ENCODE measurements at regions not wholly inside any gene's neighbourhood (a gene's known extent, or its start where the extent isn't known, plus 50 kb on each side); places are given as distances from the start of the nearest gene placed in this dataset.

- Histone ChIP-seq H3K9ac (ENCODE audit: low read length) (no peak overlapping the region), H3K9me3 (ENCODE audit: control extremely low read depth in 1 of 3, control insufficient read depth in 2 of 3, insufficient read depth in 1 of 3, low read length in 2 of 3) (no peaks in the 10 kb centered on the region), H2AFZ (ENCODE audit: insufficient read depth, low read depth, low read length, poor library complexity, severe bottlenecking) (no peak overlapping the region), H3K4me1 (ENCODE audit: control insufficient read depth in 2 of 2, insufficient read depth in 2 of 2, low read length in 2 of 2) (no peaks in the 10 kb centered on the region), H4K20me1 (ENCODE audit: control insufficient read depth, insufficient read depth, low read length, poor library complexity, severe bottlenecking) (no peaks in the 10 kb centered on the region), H3K27me3 (replicated peaks in 1 of 4; ENCODE audit: control extremely low read depth in 1 of 4, control insufficient read depth in 3 of 4, insufficient read depth in 4 of 4, low read length in 3 of 4) (no peaks in the 10 kb centered on the region), H3K27ac (ENCODE audit: low read length in 2 of 2) (no peak overlapping the region), H3K36me3 (replicated peaks in 1 of 2; ENCODE audit: control extremely low read depth in 1 of 2, control insufficient read depth in 1 of 2, extremely low read depth in 1 of 2, insufficient read depth in 2 of 2, low read length in 1 of 2) (no peaks in the 10 kb centered on the region), H3K4me3 (ENCODE audit: control extremely low read depth in 1 of 5, extremely low read depth in 1 of 5, insufficient read depth in 1 of 5, low read depth in 2 of 5, low read length in 4 of 5) (no peak overlapping the region), H3K79me2 (ENCODE audit: control insufficient read depth, insufficient read depth, low read length) (no peaks in the 10 kb centered on the region), H3K4me2 (replicated peaks; ENCODE audit: low read depth, low read length, poor library complexity, severe bottlenecking) (no peak overlapping the region)
- Mint-ChIP-seq H3K27ac (no peak overlapping the region), H3K4me3 (no peak overlapping the region), H3K9me3 (ENCODE audit: insufficient read depth) (no peaks in the 10 kb centered on the region), H3K4me1 (no peaks in the 10 kb centered on the region), H3K27me3 (no peaks in the 10 kb centered on the region)
- 65% methylated on average over 2 of the region's 4 CpGs for WGBS (ENCODE audit: insufficient coverage)
- DNase-seq (no peak), ATAC-seq (ENCODE audit: low read depth) (no peak)
- intact Hi-C loops (cut with micrococcal nuclease): no loop called here
- CTCF ChIA-PET: no interaction called here
- TF ChIP-seq CTCF (IDR thresholded peaks at IDR 0.05) (no peak), EZH2 (IDR thresholded peaks at IDR 0.05; ENCODE audit: borderline replicate concordance, insufficient read depth, low read depth, low read length, poor library complexity, severe bottlenecking) (no peak)
- POLR2A ChIA-PET: no interaction called here
These were observed 571.7 kb upstream of the FANCL start for GRCh38 chr2:58812771-58813344.

- Histone ChIP-seq H3K27ac (ENCODE audit: low read length in 2 of 2) (no peak overlapping the region), H2AFZ (ENCODE audit: insufficient read depth, low read depth, low read length, poor library complexity, severe bottlenecking) (no peak overlapping the region), H3K36me3 (replicated peaks in 1 of 2; ENCODE audit: control extremely low read depth in 1 of 2, control insufficient read depth in 1 of 2, extremely low read depth in 1 of 2, insufficient read depth in 2 of 2, low read length in 1 of 2) (no peaks in the 10 kb centered on the region), H3K4me1 (ENCODE audit: control insufficient read depth in 2 of 2, insufficient read depth in 2 of 2, low read length in 2 of 2) (no peaks in the 10 kb centered on the region), H3K27me3 (replicated peaks in 1 of 4; ENCODE audit: control extremely low read depth in 1 of 4, control insufficient read depth in 3 of 4, insufficient read depth in 4 of 4, low read length in 3 of 4) (no peaks in the 10 kb centered on the region), H3K9me3 (ENCODE audit: control extremely low read depth in 1 of 3, control insufficient read depth in 2 of 3, insufficient read depth in 1 of 3, low read length in 2 of 3) (no peaks in the 10 kb centered on the region), H3K79me2 (ENCODE audit: control insufficient read depth, insufficient read depth, low read length) (no peaks in the 10 kb centered on the region), H3K4me3 (ENCODE audit: control extremely low read depth in 1 of 5, extremely low read depth in 1 of 5, insufficient read depth in 1 of 5, low read depth in 2 of 5, low read length in 4 of 5) (no peak overlapping the region), H3K4me2 (replicated peaks; ENCODE audit: low read depth, low read length, poor library complexity, severe bottlenecking) (no peak overlapping the region), H3K9ac (ENCODE audit: low read length) (no peak overlapping the region), H4K20me1 (ENCODE audit: control insufficient read depth, insufficient read depth, low read length, poor library complexity, severe bottlenecking) (no peaks in the 10 kb centered on the region)
- no peak overlapping the region for H3K4me3 Mint-ChIP-seq
- no peaks in the 10 kb centered on the region for H3K27me3 Mint-ChIP-seq
- POLR2A ChIA-PET: no interaction called here
- no peak for DNase-seq
- H3K9me3 Mint-ChIP-seq (ENCODE audit: insufficient read depth): no peaks in the 10 kb centered on the region
- no peak for ATAC-seq (ENCODE audit: low read depth)
- no peaks in the 10 kb centered on the region for H3K4me1 Mint-ChIP-seq
- intact Hi-C loops (cut with micrococcal nuclease): no loop called here
- H3K27ac Mint-ChIP-seq: no peak overlapping the region
- TF ChIP-seq CTCF (IDR thresholded peaks at IDR 0.05) (no peak), EZH2 (IDR thresholded peaks at IDR 0.05; ENCODE audit: borderline replicate concordance, insufficient read depth, low read depth, low read length, poor library complexity, severe bottlenecking) (no peak)
- CTCF ChIA-PET: no interaction called here
- no CpG with 5 or more reads among the region's 1 CpG for WGBS (ENCODE audit: insufficient coverage)
These were observed 564.0 kb upstream of the FANCL start for GRCh38 chr2:58805126-58805525.
